GM19043 (cell line): ENCODE measurements at regions not wholly inside any gene's neighbourhood (a gene's known extent, or its start where the extent isn't known, plus 50 kb on each side); places are given as distances from the start of the nearest gene placed in this dataset.

Experiments
- ATAC-seq: cut with Tn5 transposase; IDR thresholded peaks from one replicate; pipeline ENCODE4 v1.9.1; 2021; ENCODE audit warnings: low read depth; ENCODE audit not compliant: unreplicated experiment

DNA sequence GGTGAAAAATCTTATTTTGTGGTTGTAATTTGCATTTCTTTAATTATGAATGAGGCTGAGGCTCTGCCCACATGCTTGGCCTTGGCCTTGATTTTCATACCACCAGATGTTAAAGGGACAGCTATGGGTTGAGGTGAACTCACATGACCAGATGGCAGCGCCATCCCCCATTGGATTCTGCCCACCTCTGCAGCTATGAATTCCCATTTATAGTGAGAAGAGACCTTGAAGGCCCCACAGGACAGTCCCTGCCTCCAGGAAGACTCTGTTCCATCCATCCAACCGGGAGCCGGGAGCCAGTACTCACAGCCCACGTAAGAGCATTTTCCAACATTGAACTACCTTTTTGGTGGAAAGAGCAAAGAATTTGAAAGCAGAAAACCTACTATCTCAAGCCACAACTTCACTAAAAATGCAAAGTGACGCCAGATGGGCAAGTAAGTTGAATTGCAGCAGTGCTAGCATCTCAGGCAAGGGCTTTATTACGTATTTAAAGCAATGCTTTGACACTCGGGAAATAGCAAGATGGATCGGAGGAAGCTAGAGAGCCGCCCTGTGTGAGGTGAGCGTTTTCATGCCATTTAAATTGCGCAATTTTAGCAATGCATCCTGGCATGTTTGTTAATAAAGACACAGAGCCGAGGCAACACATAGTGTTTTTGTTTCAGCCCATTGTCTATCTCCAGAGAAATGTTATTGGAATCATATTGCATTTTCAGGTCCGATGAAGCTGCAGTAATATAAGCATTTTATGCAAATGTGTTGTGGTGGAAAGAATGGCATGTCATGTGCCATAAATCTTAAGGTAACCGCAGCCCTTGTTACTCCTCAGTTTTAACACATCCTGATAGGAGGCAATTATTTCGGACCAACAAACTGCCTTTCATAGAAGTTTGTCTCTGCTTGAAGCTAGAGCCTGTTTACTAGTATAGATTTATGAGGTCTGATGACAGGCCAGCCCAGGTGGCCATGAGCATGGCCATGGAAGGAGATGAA lies 273.4 kb upstream of the TNRC6C start:
- ATAC-seq = no peak

DNA sequence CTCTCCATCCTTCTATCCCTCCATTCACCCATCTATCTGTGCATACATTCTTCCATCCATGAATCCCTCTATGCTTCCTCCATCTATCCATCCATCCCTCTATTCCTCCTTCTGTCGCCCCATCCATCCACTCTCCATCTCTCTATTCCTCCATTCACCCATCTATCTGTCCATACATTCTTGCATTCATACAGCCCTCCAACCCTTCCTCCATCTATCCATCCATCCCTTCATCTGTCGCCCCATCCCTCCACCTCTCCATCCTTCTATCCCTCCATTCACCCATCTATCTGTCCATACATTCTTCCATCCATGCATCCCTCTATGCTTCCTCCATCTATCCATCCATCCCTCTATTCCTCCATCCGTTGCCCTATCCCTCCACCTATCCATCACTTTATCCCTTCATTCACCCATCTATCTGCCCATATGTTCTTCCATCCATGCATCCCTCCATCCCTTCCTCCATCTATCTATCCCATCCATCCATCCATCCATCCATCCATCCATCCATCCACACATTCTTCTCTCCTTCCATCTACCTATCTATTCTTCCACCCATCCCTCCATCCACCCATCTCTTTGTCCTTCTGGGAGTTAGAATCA lies 272.5 kb upstream of the TNRC6C start:
- no peak for ATAC-seq

DNA sequence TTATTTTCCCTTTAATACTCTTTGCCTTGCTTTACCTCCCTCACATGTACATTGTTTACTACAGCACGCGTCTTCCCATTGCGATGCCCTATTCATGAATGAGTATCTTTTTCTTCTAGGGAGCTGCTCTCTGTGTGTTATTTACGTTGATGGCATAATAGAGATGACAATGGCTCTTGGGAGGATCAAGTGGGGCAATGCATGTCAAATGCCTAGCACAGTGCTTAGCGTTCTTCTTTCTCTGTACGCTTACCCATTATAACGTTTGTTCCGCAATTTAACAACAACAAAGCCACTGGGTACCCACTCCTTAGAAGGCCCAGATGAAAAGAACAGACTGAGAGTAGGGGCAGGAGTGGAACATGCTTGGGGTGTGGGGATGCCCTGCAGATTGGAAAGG lies 271.6 kb upstream of the TNRC6C start:
- no peak for ATAC-seq

DNA sequence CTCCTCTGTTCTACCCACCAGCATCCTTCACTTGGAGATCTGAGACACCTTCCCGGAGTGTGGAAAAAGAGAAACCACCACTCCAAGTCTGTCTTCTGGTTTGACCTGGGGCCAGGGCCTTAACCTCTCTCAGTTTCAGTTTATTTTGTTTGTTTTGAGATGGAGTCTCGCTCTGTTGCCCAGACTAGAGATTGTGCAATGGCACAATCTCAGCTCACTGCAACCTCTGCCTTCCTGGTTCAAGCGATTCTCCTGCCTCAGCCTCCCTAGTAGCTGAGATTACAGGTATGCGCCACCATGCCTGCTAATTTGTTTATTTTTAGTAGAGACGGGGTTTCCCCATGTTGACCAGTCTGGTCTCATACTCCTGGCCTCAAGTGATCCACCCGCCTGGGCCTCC lies 271.1 kb upstream of the TNRC6C start:
- no peak for ATAC-seq

DNA sequence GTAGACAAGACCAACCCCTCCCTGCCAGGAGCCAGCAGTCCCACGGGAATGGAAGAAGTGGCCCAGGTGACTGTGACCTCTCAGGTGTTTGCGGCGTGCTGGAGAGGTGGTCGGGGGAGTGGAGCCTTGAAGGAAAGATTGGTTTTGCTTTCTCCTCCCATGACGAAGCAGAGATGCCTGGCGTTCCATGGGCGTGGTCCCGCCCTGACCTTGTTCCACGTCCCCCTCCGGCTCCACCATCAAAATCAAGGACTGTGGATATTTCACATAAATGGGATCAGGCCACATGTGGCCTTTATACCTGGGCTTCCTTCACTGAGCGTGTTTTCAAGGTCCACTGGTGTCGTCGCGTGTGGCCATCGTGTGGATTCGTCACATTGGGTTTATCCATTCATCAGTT lies 270.6 kb upstream of the TNRC6C start:
- ATAC-seq = no peak

DNA sequence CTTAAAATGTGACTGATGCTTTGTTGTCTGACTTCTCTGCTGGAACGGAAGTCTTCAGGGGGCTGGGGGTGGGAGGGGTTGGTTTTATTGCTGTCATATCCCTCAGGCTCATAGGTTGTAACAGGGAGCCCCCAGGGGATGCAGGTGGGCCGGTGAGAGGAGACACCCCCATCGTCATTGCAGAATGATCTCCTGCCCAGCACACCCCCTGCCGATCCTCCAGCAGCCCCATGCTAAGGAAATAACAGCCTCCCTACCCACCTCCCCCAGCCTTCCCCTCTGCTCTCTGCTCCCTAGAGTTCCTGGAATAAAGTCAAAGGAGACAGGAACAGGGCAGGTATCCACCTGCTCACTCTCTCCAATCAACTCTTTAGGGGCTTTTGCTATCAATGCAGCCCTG lies 270.1 kb upstream of the TNRC6C start:
- no peak for ATAC-seq

DNA sequence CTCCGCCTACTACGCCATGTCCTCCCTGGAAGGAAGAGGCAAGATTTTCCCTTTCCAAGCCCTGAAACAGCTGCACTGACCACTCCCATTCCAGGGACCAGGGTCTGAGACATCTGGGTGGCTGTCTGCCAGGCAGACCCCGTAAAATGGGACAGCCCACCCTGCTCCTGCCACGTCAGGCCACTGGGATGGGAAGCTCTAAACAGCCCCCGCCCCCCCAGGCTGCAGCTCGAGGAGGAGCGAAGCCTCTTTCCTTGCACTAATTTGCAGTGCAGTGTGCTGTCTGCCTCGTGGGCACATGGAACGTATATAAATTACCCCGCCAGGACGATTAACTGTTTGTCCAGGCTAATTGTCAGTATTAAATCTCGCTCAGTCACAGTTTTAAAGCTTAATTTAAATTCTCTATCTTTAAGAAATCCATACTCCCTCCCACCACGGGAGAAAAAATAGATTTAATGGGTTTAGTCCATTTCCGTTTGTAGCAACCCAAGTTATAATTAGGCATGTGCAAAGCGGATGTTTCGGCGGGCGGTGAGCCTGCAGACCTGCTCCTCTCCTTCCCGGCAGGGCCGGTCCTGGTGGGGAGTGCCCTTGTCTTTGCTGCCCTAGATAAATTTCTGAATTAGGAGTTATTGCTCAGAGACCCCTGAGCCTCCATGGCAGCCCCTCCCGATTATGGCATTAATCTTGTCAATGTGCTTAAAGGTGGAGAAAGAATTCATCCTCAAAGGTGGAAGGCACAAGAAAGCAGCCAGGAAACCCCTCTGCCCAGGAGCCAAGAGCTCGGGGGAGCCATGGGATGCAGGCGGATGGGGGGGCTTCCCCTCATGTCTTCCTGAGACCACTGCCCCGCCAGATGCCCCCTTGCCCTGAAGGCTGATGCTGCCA lies 268.0 kb upstream of the TNRC6C start:
- ATAC-seq = no peak

DNA sequence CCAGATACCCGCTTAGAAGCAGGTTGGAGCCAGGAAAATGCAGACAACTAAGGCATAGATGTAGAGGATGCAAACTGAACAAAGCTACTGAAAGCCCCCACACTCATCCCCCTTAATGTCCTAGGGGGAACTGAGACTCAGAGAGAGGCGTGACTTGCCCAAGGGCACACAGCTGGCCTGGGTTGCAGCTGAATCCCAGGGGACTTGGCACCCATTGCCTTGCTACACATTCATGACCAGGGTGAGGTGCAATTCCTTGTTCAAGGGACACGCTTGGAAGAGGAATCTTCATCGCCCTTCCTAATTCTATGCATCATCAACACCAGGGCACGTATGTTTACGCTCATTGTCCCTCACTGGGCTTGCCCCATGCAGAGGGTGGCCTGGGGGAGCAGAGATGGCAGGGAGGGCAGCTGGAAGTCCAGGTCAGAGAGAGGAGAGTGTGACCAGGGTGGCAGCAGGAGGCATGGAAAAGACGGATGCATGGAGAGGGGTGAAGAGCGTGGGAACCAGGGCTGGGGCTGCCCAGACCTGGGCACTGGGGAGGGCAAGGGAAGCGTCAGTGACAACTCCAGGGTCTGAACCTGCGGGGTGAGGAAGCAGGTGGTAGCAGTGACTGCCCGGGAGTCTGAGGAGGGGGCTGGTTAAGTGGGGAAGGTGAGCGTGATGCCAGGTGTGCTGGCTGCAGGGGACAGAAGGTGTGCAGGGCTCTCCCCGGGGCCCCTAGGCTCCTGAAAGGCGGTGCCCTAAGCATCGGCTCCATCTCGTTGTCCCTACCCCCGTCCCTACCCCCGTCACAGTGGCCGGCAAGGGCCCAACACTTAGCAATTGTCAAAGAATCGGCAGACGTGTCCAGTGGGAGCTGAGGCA lies 267.1 kb upstream of the TNRC6C start:
- no peak for ATAC-seq

DNA sequence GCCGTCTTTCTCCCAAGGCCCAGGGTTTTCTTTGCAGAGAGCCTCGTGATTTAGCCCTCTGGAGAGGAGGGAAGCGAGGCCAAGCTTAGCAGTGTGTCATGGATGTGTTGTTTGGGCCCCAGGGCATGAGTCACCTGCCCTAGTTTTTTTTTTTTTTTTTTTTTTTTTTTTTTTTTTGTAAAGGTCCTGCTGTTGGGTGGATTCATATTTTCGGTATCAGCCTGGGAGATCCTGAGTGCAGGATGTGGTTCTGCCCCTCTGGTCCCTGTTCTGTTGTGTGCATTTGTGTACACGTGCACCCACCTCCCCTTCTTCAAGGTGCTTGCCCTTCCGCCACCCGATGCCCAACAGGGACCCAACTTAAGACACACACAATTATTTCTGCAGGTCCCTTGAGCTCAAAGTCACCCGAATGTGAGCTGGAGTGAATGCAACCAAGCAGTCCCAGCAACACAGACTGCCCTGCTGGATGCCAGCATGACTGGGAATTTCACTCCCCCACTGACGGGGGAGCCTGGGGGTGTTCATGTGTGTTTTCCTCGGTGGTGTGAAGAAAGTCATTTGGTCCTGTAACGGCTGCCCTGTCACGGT lies 265.8 kb upstream of the TNRC6C start:
- ATAC-seq = no peak

DNA sequence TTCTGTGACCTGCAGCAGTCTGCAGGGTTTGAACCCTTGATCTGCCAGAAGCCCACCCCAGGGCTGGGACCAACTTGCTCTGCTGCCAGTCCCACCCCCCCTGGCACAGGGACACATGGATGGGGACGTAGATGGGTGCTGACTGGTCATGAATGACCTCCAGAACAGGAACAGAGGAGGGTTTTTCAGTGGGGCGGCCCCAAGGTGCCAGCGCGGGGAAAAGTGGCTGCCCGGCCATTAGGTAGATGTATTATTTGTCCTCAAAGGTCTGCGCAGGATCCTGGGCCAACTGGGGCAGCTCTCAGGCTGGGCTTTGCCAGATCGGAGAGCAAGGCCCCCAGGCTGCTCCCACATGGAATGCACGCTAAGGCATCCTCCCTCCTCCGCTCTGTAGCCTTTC lies 265.2 kb upstream of the TNRC6C start:
- no peak for ATAC-seq

DNA sequence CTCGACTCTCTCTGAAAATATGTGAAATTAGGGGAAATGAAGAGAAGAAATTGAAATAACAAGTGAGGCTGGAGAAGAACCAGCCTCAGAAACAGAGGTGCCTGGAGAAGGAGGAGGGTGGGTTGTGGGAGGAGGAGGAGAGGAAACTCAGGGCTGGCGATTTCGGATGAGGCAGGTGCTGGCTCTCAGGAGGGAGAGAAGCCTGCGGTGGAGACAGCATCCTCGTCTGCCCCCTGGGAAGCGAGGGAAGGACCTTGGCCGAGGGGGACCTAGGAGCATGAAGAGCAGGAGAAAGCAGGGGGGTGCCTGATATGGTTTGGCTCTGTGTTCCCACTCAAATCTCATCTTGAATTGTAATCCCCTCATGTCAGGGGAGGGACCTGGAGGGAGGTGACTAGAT lies 264.7 kb upstream of the TNRC6C start:
- no peak for ATAC-seq

DNA sequence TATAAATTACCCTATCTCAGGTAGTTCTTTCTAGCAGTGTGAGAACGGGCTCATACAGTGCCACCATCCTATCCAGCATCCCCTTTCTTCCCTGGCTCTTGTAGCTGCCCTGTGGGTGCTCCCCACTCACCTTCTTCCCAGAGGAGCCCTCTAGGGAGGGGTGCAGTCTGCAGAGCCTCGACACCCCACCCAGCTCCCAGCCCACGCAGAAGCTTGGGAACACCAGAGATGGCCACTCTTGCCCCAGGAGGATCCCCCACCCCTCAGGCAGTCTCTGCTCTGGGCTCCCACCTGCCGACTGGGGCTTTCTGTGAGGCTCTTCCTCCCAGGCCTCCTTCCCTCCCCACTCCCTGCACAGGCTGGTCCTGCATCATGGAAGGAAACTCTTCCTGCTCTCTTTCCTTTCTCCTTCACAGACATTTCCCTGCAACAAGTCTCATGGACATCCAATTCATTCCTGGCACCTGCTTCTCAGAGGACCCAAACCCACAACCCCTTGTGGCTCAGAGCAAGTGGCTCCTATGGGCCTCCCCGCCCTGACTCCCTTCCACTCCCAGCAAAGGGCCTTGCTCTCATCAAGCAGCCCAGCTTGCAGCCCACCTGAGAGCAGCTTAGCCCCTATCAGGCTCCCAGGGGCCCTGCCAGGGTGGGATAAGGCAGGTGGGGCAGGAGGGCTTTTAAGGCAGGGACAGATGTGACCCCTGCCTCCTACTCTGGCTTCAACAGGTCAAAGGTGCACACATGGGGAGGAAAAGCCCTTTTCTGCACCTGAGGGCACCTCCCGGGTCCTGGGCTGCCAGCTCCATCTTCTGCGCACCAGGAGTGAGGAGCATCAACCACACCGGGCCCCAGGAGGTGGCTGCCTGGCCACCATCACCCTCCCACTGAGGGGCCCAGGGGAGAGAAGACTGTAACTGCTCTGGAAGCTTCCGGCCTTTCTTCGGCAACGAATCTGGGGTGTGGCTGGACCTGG lies 263.8 kb upstream of the TNRC6C start:
- no peak for ATAC-seq

DNA sequence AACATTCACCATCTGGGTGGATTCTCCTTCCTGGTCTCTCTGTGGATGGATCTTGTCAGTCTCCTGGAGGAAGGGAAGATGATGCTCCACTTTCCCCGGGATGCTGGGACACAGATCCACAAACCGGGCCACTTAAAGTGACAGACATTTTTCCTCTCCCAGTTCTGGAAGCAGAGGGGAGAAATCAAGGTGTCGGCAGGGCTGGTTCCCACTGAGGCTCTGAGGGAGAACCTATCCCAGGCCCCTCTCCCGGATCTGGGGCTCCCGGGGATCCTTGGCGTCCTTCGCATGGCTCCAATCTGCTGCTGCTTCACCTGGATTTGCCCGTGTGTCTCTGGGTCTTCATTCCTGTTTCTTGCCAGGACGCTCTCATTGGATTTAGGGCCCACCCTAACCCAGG lies 263.1 kb upstream of the TNRC6C start:
- ATAC-seq = no peak

DNA sequence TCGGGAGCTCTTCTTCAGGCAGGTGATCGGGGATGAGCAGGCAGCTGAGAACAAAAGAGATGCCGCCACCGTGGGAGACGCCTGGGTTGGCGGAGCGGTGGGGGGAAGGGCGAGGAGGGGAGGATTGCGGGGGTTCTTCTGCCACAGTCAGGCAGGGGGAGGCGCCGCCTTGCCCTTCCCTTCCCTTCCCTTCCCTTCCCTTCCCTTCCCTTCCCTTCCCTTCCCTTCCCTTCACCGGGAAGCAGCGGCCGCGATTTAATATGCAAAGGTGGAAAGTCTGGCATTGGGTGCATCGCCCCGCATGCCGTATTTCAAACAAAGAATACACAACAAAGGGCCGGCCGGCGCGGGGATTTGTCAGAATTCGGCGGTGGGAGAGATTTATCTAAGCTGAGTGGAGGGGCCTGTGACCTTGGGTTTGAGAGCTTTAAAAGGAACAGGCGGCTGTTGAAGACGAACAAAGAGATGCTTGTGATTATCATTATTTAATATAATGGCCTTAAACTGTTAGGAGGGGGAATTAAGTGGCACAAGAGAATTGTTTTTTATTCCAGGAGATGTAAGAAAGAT lies 262.3 kb upstream of the TNRC6C start:
- ATAC-seq = no peak

DNA sequence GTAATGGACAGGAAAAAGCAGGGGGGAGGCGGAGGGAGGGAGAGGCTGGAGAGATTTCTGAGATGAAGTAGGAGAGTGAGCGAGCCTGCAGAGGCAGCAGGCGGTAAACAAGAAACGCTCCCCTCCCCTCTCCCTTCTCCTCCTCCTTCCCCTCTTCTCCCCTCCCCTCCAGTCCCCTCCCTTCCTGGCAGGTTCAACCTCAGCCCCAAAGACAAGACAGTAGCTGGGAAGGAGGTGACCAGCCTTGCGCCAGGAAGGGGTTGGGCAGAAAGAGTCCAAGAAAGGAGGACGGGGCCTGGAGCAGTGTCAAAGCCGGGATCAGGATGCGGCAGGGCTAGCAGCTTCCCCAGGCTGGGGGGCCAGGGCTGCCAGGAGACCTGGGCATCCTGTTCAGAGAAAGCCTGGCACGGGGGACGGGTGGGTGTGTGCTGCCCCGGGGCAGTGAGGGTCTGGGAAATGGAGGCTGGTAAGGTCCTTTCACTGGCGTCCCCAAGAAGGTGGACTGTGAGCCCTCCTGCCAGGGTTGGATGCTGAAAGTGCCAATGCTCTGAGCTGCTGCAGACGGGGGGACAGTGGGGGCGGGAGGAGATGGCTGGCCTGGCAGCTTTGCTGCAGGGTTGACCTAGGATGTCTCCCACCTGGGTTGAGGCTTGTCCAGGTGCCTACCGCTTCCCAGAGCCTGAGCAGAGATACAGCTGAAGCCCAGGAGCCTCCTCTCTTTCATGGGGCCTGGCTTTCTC lies 261.6 kb upstream of the TNRC6C start:
- ATAC-seq = no peak

DNA sequence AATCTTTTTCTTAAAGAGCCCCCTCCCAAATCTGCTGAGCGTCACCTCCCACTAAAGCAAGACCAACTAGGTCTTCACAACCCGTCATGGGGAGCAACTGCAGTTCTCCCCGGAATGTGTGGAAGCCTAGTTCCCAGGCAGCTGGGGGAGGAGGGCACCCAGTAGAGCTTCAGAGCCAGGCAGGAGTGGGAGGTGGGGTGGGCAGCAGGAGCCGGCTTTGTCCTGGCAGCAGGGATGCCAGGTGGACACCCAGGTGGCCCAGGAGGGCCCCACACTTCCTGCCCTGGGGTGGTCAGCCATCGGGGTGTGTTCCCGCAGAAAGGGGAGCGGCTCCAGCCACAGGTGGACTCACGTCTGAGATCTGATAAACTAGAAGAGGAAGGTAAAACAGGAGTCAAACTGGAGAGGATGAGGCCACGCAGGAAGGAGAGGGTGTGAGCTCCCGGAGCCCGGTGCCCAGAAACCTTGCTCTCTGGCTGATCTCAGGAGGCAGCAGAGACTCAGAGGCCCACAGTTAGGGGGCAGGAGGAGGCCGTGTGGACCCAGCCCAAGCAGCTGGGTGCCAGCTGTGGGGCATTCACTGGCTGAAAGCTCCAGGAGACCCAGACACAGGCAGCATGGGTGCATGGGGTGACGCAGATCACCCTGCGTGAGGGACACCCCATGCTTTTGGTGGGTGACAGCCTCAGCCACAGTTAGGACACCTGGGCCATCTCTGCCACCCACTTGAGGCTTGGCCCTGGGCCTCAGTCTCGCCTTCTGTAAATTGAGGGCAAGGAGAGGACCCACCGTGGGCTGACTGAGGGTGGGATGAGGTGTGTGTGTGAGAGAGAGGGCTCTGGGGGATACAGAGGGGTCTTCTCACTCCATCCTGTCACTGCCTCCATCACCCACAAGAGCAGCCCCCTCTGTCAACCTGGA lies 260.8 kb upstream of the TNRC6C start:
- no peak for ATAC-seq
